ENCODE measurements at regions not wholly inside any gene's neighbourhood (a gene's known extent, or its start where the extent isn't known, plus 50 kb on each side); places are given as distances from the start of the nearest gene placed in this dataset.

DNA sequence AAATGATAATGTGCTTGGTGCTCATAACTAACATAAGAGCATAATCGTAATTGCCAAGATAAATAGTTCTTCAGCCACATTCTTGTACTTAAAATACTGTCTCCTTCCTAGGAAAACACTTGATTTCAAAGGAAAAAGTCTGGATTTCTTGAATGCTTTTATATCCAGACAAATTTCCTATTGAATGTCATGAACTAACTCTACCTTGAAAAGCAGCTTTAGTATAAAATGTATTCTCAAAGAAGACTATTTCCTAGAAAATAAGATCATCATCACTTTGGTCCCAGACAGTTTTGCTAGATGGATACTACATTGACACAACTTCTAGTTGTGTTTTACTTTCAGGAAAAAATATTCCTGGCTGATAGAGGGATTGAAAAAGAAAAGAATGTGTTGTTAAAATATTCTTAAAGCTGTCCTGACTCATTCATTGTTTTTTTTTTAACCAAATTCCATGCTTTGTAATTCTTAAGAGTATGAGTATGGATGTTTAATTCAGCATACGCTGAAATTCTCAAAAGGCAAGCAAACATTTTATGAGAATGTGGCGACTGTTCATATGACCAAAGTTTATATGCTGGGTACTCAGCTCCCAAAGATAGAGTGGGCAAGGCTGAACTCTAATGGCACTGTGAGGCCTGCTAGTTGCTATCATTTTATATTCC is 106.1 kb downstream of the PPP1R3A start (continued):
- TF ChIP-seq, protein P1, sequence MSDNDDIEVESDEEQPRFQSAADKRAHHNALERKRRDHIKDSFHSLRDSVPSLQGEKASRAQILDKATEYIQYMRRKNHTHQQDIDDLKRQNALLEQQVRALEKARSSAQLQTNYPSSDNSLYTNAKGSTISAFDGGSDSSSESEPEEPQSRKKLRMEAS (IDR thresholded peaks at IDR 0.05): no peak
- TF ChIP-seq HNF4G (IDR thresholded peaks at IDR 0.05) (no peak), RXRA (IDR thresholded peaks at IDR 0.05) (no peak), EGR1 (IDR thresholded peaks at IDR 0.05; ENCODE audit: low read depth in 2 of 2) (no peak), JUND (IDR thresholded peaks at IDR 0.05) (no peak), SP1 (IDR thresholded peaks at IDR 0.05) (no peak), YY1 (IDR thresholded peaks at IDR 0.05) (no peak), HNF4A (conservative IDR thresholded peaks at IDR 0.05) (no peak)
- TF ChIP-seq, protein P2, sequence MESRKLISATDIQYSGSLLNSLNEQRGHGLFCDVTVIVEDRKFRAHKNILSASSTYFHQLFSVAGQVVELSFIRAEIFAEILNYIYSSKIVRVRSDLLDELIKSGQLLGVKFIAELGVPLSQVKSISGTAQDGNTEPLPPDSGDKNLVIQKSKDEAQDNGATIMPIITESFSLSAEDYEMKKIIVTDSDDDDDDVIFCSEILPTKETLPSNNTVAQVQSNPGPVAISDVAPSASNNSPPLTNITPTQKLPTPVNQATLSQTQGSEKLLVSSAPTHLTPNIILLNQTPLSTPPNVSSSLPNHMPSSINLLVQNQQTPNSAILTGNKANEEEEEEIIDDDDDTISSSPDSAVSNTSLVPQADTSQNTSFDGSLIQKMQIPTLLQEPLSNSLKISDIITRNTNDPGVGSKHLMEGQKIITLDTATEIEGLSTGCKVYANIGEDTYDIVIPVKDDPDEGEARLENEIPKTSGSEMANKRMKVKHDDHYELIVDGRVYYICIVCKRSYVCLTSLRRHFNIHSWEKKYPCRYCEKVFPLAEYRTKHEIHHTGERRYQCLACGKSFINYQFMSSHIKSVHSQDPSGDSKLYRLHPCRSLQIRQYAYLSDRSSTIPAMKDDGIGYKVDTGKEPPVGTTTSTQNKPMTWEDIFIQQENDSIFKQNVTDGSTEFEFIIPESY (IDR thresholded peaks at IDR 0.05): no peak

DNA sequence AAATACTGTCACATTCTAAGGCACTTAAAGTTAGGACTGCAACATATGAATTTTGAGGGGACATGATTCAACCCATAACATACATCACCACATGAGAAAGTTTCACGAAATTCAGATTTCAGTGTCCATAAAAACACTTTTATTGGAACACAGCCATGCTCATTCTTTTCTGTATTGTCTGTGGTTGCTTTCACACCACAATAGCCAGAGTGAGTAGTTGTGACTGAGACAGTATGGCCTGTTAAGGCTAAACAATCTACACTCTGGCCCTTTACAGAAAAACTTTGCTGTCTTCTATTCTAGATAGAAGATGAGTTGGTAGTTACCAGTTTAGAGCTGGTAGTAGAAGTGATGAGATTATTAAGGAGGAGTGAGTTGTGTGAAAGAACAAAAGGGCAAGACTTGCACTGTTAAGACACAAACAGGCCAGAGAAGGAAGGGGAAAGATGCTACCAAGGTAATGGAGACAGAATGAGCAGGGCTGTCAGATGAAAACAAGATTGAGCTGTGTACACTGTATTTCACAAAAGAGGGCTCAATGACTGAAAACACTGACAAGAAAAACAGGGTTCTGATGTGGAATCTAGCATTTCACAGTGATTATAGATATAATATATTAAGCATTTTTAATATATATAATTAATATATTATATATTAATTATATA is 108.6 kb downstream of the PPP1R3A start:
- Histone ChIP-seq H3K9me3 (ENCODE audit: control insufficient read depth in 4 of 4, low read length in 3 of 4) (no peaks in the 10 kb centered on the region), H3K4me1 (ENCODE audit: control insufficient read depth in 4 of 4, insufficient read depth in 4 of 4, low read length in 3 of 4) (no peaks in the 10 kb centered on the region), H3K27ac (ENCODE audit: low read depth in 1 of 2, low read length in 2 of 2) (no peak overlapping the region), H3K4me3 (ENCODE audit: low read depth in 1 of 3, low read length in 3 of 3) (no peak overlapping the region), H3K36me3 (ENCODE audit: control insufficient read depth in 4 of 4, insufficient read depth in 3 of 4, low read depth in 1 of 4, low read length in 3 of 4) (no peaks in the 10 kb centered on the region), H3K9ac (ENCODE audit: low read depth in 1 of 2, low read length in 2 of 2) (no peak overlapping the region), H3K27me3 (ENCODE audit: control insufficient read depth in 4 of 4, insufficient read depth in 4 of 4, low read length in 3 of 4) (no peaks in the 10 kb centered on the region)
- no peak for TF ChIP-seq EGR1 (IDR thresholded peaks at IDR 0.05; ENCODE audit: low read depth in 2 of 2)
- TF ChIP-seq NR2F2 (IDR thresholded peaks at IDR 0.05): no peak
- TF ChIP-seq RXRA (IDR thresholded peaks at IDR 0.05): no peak
- no peak for TF ChIP-seq SP1 (IDR thresholded peaks at IDR 0.05)
- TF ChIP-seq YY1 (IDR thresholded peaks at IDR 0.05): no peak
- no peak for TF ChIP-seq FOXA2 (IDR thresholded peaks at IDR 0.05)
- TF ChIP-seq, protein P2 (IDR thresholded peaks at IDR 0.05): no peak
- TF ChIP-seq HNF4G (IDR thresholded peaks at IDR 0.05): no peak
- TF ChIP-seq, protein P3, sequence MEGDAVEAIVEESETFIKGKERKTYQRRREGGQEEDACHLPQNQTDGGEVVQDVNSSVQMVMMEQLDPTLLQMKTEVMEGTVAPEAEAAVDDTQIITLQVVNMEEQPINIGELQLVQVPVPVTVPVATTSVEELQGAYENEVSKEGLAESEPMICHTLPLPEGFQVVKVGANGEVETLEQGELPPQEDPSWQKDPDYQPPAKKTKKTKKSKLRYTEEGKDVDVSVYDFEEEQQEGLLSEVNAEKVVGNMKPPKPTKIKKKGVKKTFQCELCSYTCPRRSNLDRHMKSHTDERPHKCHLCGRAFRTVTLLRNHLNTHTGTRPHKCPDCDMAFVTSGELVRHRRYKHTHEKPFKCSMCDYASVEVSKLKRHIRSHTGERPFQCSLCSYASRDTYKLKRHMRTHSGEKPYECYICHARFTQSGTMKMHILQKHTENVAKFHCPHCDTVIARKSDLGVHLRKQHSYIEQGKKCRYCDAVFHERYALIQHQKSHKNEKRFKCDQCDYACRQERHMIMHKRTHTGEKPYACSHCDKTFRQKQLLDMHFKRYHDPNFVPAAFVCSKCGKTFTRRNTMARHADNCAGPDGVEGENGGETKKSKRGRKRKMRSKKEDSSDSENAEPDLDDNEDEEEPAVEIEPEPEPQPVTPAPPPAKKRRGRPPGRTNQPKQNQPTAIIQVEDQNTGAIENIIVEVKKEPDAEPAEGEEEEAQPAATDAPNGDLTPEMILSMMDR (IDR thresholded peaks at IDR 0.05; ENCODE audit: low read depth, low read length, missing input control): no peak
- no peak for TF ChIP-seq JUND (IDR thresholded peaks at IDR 0.05)
- no peak for TF ChIP-seq TAF1 (conservative IDR thresholded peaks at IDR 0.05)
- TF ChIP-seq, protein P1 (IDR thresholded peaks at IDR 0.05): no peak
- TF ChIP-seq GABPA (IDR thresholded peaks at IDR 0.05 in 1 of 2, conservative IDR thresholded peaks at IDR 0.05 in 1 of 2): no peak
- no peak for TF ChIP-seq RAD21 (IDR thresholded peaks at IDR 0.05)
- TF ChIP-seq, protein P4, sequence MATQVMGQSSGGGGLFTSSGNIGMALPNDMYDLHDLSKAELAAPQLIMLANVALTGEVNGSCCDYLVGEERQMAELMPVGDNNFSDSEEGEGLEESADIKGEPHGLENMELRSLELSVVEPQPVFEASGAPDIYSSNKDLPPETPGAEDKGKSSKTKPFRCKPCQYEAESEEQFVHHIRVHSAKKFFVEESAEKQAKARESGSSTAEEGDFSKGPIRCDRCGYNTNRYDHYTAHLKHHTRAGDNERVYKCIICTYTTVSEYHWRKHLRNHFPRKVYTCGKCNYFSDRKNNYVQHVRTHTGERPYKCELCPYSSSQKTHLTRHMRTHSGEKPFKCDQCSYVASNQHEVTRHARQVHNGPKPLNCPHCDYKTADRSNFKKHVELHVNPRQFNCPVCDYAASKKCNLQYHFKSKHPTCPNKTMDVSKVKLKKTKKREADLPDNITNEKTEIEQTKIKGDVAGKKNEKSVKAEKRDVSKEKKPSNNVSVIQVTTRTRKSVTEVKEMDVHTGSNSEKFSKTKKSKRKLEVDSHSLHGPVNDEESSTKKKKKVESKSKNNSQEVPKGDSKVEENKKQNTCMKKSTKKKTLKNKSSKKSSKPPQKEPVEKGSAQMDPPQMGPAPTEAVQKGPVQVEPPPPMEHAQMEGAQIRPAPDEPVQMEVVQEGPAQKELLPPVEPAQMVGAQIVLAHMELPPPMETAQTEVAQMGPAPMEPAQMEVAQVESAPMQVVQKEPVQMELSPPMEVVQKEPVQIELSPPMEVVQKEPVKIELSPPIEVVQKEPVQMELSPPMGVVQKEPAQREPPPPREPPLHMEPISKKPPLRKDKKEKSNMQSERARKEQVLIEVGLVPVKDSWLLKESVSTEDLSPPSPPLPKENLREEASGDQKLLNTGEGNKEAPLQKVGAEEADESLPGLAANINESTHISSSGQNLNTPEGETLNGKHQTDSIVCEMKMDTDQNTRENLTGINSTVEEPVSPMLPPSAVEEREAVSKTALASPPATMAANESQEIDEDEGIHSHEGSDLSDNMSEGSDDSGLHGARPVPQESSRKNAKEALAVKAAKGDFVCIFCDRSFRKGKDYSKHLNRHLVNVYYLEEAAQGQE (IDR thresholded peaks at IDR 0.05): no peak
- 77% methylated on average over 1 of the region's 1 CpG for WGBS
- DNase-seq (ENCODE audit: low spot score): no peak

Data from liver (tissue), 8 donors.